A673 (cell line): ENCODE measurements at regions not wholly inside any gene's neighbourhood (a gene's known extent, or its start where the extent isn't known, plus 50 kb on each side); places are given as distances from the start of the nearest gene placed in this dataset.

Experiments used
- BruUV-seq: library from RNA; stranded (reverse); fragments of 400-500 nt; replicated peaks from 2 replicates; lab custom pipeline; 2021; lab: Mats Ljungman, UMichigan
- CTCF ChIA-PET: fragments of 300-600 bp; sonication (Branson Sonifier 250); formaldehyde crosslinking; loops from one replicate; lab custom pipeline; 2022; ENCODE audit warnings: antibody characterized with exemption; lab: Charles Lee
- POLR2A ChIA-PET: fragments of 300-600 bp; sonication (Branson Sonifier 250); formaldehyde crosslinking; loops from one replicate; lab custom pipeline; 2022; ENCODE audit warnings: antibody characterized with exemption; ENCODE audit not compliant: low non-redundant PET; lab: Charles Lee
- DNase-seq: peaks from one replicate; pipeline ENCODE4 v3.0.0-alpha.2; 2015; ENCODE audit warnings: low spot score
- H3K27ac ChIP-seq: fragments of 200-600 bp; sonication (generic); 2 replicates; pipeline ENCODE4 v1.5.1; 2016; ENCODE audit warnings: mixed run types, low read depth, mild to moderate bottlenecking, mixed read lengths, antibody characterized with exemption, low read length; ENCODE audit not compliant: poor library complexity, severe bottlenecking
- H3K27me3 ChIP-seq: fragments of 200-600 bp; sonication (generic); replicated peaks from 2 replicates; pipeline ENCODE4 v1.6.1; 2017; ENCODE audit warnings: mixed run types, low read depth, mild to moderate bottlenecking, mixed read lengths, antibody characterized with exemption, low read length; ENCODE audit not compliant: insufficient read depth, poor library complexity
- H3K36me3 ChIP-seq: fragments of 200-600 bp; sonication (generic); 2 replicates; pipeline ENCODE4 v1.6.1; 2016; ENCODE audit warnings: mixed run types, mild to moderate bottlenecking, mixed read lengths, antibody characterized with exemption, low read length; ENCODE audit not compliant: insufficient read depth, poor library complexity, severe bottlenecking
- H3K4me1 ChIP-seq: fragments of 200-600 bp; sonication (generic); 2 replicates; pipeline ENCODE4 v1.6.1; 2017; ENCODE audit warnings: mixed run types, mild to moderate bottlenecking, mixed read lengths, antibody characterized with exemption, low read length; ENCODE audit not compliant: insufficient read depth, poor library complexity, severe bottlenecking
- H3K4me3 ChIP-seq: fragments of 200-600 bp; sonication (generic); 2 replicates; pipeline ENCODE4 v1.5.1; 2016; ENCODE audit warnings: low read depth, mixed run types, mild to moderate bottlenecking, mixed read lengths, low read length; ENCODE audit not compliant: poor library complexity, severe bottlenecking
- H3K9me3 ChIP-seq: fragments of 200-600 bp; sonication (generic); 2 replicates; pipeline ENCODE4 v1.6.1; 2016; ENCODE audit warnings: mixed run types, low read depth, mild to moderate bottlenecking, mixed read lengths, antibody characterized with exemption, low read length; ENCODE audit not compliant: poor library complexity, severe bottlenecking
- EZH2 ChIP-seq: fragments of 200-600 bp; sonication (generic); IDR thresholded peaks from 2 replicates; pipeline ENCODE4 v1.6.1; 2017; ENCODE audit warnings: borderline replicate concordance, low read depth, mild to moderate bottlenecking, mixed read lengths, antibody characterized with exemption, low read length; ENCODE audit not compliant: poor library complexity, severe bottlenecking
- intact Hi-C: fragments of 100-400 bp; cut with micrococcal nuclease; formaldehyde crosslinking; loops from one replicate; pipeline ENCODE4 v1.10.0; 2022; ENCODE audit not compliant: unreplicated experiment
- TF ChIP-seq, protein P1 (sequence below): fragments of 300-800, 200-600 bp; sonication (generic); conservative IDR thresholded peaks from 2 replicates; pipeline ENCODE4 v1.5.1; 2017; ENCODE audit warnings: low read depth, mild to moderate bottlenecking, antibody characterized with exemption, low read length, moderate library complexity, mixed read lengths

GRCh38 chr5:4015709-4016108, 420.1 kb downstream of the IRX1 start:
- Histone ChIP-seq H3K4me3 (no peak overlapping the region), H3K36me3 (no peaks in the 10 kb centered on the region), H3K27me3 (no peaks in the 10 kb centered on the region), H3K4me1 (no peaks in the 10 kb centered on the region), H3K9me3 (peaks cover 16% of the 10 kb centered on the region), H3K27ac (no peak overlapping the region)
- no peak for TF ChIP-seq EZH2
- TF ChIP-seq, protein P1, sequence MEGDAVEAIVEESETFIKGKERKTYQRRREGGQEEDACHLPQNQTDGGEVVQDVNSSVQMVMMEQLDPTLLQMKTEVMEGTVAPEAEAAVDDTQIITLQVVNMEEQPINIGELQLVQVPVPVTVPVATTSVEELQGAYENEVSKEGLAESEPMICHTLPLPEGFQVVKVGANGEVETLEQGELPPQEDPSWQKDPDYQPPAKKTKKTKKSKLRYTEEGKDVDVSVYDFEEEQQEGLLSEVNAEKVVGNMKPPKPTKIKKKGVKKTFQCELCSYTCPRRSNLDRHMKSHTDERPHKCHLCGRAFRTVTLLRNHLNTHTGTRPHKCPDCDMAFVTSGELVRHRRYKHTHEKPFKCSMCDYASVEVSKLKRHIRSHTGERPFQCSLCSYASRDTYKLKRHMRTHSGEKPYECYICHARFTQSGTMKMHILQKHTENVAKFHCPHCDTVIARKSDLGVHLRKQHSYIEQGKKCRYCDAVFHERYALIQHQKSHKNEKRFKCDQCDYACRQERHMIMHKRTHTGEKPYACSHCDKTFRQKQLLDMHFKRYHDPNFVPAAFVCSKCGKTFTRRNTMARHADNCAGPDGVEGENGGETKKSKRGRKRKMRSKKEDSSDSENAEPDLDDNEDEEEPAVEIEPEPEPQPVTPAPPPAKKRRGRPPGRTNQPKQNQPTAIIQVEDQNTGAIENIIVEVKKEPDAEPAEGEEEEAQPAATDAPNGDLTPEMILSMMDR: no peak
- no TSS peak for BruUV-seq
- DNase-seq: no peak
- CTCF ChIA-PET: no interaction called here
- intact Hi-C loops: no loop called here
- POLR2A ChIA-PET: no interaction called here

GRCh38 chr5:4017076-4017803, 421.6 kb downstream of the IRX1 start:
- peaks cover 11% of the 10 kb centered on the region for H3K9me3 ChIP-seq
- ChIA-PET POLR2A (no interaction called here), CTCF (no interaction called here)
- intact Hi-C loops: no loop called here
- no peak for TF ChIP-seq EZH2
- H3K4me3 ChIP-seq: no peak overlapping the region
- no peaks in the 10 kb centered on the region for H3K27me3 ChIP-seq
- H3K36me3 ChIP-seq: no peaks in the 10 kb centered on the region
- H3K4me1 ChIP-seq: no peaks in the 10 kb centered on the region
- no peak overlapping the region for H3K27ac ChIP-seq
- no peak for DNase-seq
- BruUV-seq: no TSS peak

- H3K4me1 ChIP-seq: no peaks in the 10 kb centered on the region
- POLR2A ChIA-PET: no interaction called here
Measured at GRCh38 chr5:4018007-4018406, 422.4 kb downstream of the IRX1 start.

More at GRCh38 chr5:4018007-4018406, 422.4 kb downstream of the IRX1 start:
- DNase-seq: no peak
- no peak overlapping the region for H3K27ac ChIP-seq
- BruUV-seq: no TSS peak
- TF ChIP-seq EZH2: no peak
- TF ChIP-seq, protein P1: no peak
- no peaks in the 10 kb centered on the region for H3K36me3 ChIP-seq
- CTCF ChIA-PET: no interaction called here
- no peak overlapping the region for H3K4me3 ChIP-seq
- H3K9me3 ChIP-seq: peaks cover 11% of the 10 kb centered on the region
- intact Hi-C loops: no loop called here
- no peaks in the 10 kb centered on the region for H3K27me3 ChIP-seq
